Effector memory CD8-positive, alpha-beta T cell (primary cell): ENCODE measurements at regions not wholly inside any gene's neighbourhood (a gene's known extent, or its start where the extent isn't known, plus 50 kb on each side); places are given as distances from the start of the nearest gene placed in this dataset.

ENCODE experiments used
- ATAC-seq: fragments of 150-1000 bp; cut with Tn5 transposase; replicated peaks from 2 replicates; pipeline ENCODE4 v1.10.0; 2021; ENCODE audit warnings: mild to moderate bottlenecking, moderate library complexity
- DNase-seq, 3 experiments: peaks; one replicate each; pipeline ENCODE4 v3.0.0; 2021
- H3K27ac Mint-ChIP-seq, 2 donors: one replicate each; pipeline ENCODE4 v1.8.0; 2022; ENCODE audit warnings: mild to moderate bottlenecking in 2 of 2, mixed read lengths in 2 of 2, moderate library complexity in 2 of 2
- H3K27me3 Mint-ChIP-seq, 2 donors: one replicate each; pipeline ENCODE4 v1.8.0; 2022; ENCODE audit warnings: mixed read lengths in 2 of 2
- H3K36me3 Mint-ChIP-seq: one replicate; pipeline ENCODE4 v1.8.0; 2022; ENCODE audit warnings: mild to moderate bottlenecking, moderate library complexity, mixed read lengths; ENCODE audit not compliant: insufficient read depth
- H3K4me1 Mint-ChIP-seq, 2 donors: one replicate each; pipeline ENCODE4 v1.8.0; 2022; ENCODE audit warnings: low read depth in 2 of 2, mixed read lengths in 2 of 2
- H3K4me3 Mint-ChIP-seq, 2 donors: one replicate each; pipeline ENCODE4 v1.8.0; 2022; ENCODE audit warnings: mild to moderate bottlenecking in 2 of 2, mixed read lengths in 2 of 2, moderate library complexity in 2 of 2
- H3K9me3 Mint-ChIP-seq, 2 donors: one replicate each; pipeline ENCODE4 v1.8.0; 2022; ENCODE audit warnings: mixed read lengths in 2 of 2

DNA sequence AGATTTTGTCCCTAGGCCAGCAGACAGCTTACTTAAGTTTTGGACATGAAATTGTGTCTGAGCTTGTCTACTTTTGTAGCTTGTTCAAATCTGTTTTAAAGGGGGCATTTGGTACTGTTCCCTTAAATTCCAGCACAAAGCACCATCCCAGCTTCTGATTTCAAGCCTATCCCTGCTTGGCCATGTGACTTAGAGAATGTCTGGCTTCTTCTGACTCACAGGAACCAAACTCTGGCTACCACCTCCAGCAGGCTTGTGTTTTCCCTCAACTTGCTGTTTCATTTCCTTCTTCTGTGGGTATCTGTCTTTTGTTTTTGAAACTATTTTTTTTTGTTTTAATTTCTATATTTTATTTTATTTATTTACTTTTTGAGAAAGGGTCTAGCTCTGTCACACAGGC is 97.9 kb upstream of the FZD8 start:
- Mint-ChIP-seq H3K4me1 (no peaks in the 10 kb centered on the region), H3K36me3 (no peaks in the 10 kb centered on the region), H3K9me3 (peaks cover 0 to 4% of the 10 kb centered on the region in 2 donors), H3K4me3 (no peak overlapping the region), H3K27me3 (peaks cover 0 to 8% of the 10 kb centered on the region in 2 donors), H3K27ac (no peak overlapping the region)
- DNase-seq (no peak), ATAC-seq (no peak)

- no peaks in the 10 kb centered on the region for H3K4me1 Mint-ChIP-seq
- peaks cover 0 to 3% of the 10 kb centered on the region in 2 donors for H3K9me3 Mint-ChIP-seq
- H3K36me3 Mint-ChIP-seq: no peaks in the 10 kb centered on the region
- ATAC-seq (no peak), DNase-seq (no peak)
- no peak overlapping the region for H3K27ac Mint-ChIP-seq
- H3K4me3 Mint-ChIP-seq: no peak overlapping the region
- no peaks in the 10 kb centered on the region for H3K27me3 Mint-ChIP-seq
Observed at GRCh38 chr10:35735412-35735811, 93.3 kb upstream of the FZD8 start.

DNA sequence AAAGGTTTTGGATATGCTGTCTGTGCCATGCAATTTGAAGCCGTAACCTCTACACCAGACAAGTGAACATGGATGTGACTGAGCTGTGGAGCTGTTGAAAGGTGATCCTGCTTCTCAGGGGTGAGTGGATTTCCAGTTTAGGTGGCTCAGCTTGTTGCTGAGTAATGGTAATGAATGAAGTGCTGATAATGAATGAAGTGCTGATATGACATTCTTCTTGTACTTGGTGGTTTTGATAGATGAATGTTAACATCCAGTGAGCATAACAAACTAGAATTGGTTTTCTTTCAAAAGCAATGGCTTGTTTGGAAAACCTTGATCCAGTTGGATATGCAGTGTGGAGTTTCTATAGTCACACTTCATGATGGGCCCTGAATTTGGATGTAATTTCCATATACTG is 89.7 kb upstream of the FZD8 start:
- Mint-ChIP-seq H3K4me3 (no peak overlapping the region), H3K4me1 (no peaks in the 10 kb centered on the region), H3K27ac (no peak overlapping the region), H3K27me3 (no peaks in the 10 kb centered on the region), H3K9me3 (peaks cover 0 to 7% of the 10 kb centered on the region in 2 donors), H3K36me3 (no peaks in the 10 kb centered on the region)
- DNase-seq (no peak), ATAC-seq (no peak)

- Mint-ChIP-seq H3K4me1 (no peaks in the 10 kb centered on the region), H3K27me3 (peaks cover 0 to 10% of the 10 kb centered on the region in 2 donors), H3K27ac (no peak overlapping the region), H3K9me3 (peaks cover 0 to 6% of the 10 kb centered on the region in 2 donors), H3K36me3 (no peaks in the 10 kb centered on the region), H3K4me3 (no peak overlapping the region)
- ATAC-seq (no peak), DNase-seq (no peak)
Observed at GRCh38 chr10:35728341-35728740, 86.2 kb upstream of the FZD8 start.

GRCh38 chr10:35726846-35727245 is 84.8 kb upstream of the FZD8 start:
- ATAC-seq (no peak), DNase-seq (no peak)
- Mint-ChIP-seq H3K4me1 (no peaks in the 10 kb centered on the region), H3K36me3 (no peaks in the 10 kb centered on the region), H3K27me3 (peaks cover 0 to 10% of the 10 kb centered on the region in 2 donors), H3K4me3 (no peak overlapping the region), H3K9me3 (peaks cover 0 to 6% of the 10 kb centered on the region in 2 donors), H3K27ac (no peak overlapping the region)

GRCh38 chr10:35723992-35724391 is 81.9 kb upstream of the FZD8 start:
- ATAC-seq (no peak), DNase-seq (no peak)
- H3K4me1 Mint-ChIP-seq: no peaks in the 10 kb centered on the region
- H3K27me3 Mint-ChIP-seq: peaks cover 0 to 10% of the 10 kb centered on the region in 2 donors
- no peak overlapping the region for H3K27ac Mint-ChIP-seq
- H3K4me3 Mint-ChIP-seq: no peak overlapping the region
- H3K9me3 Mint-ChIP-seq: peaks cover 0 to 4% of the 10 kb centered on the region in 2 donors
- no peaks in the 10 kb centered on the region for H3K36me3 Mint-ChIP-seq

DNA sequence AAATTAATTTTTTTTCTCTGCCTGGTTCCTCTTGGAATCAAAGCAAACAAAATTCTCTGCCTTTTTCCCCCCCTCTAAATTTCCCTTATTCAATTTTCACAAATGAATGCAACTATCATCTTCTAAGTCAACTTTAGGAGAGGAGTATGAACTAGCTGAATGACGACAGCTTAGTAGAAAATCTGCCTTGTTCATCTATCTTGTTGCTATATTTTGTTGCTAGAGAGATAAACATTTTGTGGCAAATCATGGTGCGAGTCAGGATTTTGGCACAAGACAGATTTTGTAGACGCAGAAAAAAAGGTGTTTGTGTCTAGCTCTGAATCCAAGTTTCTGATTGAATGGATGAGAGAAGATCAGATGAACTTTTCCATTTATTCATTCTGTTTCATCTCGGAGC is 81.0 kb upstream of the FZD8 start:
- Mint-ChIP-seq H3K9me3 (peaks cover 0 to 4% of the 10 kb centered on the region in 2 donors), H3K27ac (no peak overlapping the region), H3K27me3 (peaks cover 0 to 10% of the 10 kb centered on the region in 2 donors), H3K36me3 (no peaks in the 10 kb centered on the region), H3K4me3 (no peak overlapping the region), H3K4me1 (no peaks in the 10 kb centered on the region)
- no peak for DNase-seq
- no peak for ATAC-seq

DNA sequence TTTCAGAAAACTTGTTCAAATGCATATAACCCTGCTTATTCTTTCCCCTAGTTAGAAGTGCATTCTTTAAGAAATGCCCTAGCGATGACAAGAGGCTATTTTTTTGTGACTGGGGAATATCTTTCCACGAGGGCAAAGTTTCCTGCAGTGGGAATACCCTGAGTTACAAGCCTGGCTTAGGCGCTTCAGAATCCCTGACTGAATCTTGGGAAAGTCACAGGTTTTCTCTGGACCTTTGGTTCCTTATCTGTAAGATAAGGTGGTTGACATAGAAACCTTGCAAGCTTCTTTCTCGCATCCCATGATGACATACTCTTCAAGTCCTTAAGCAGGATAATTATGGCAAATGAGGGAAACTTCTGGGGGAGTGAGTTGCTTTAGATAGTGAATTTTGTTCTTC is 80.5 kb upstream of the FZD8 start:
- Mint-ChIP-seq H3K4me1 (no peaks in the 10 kb centered on the region), H3K36me3 (no peaks in the 10 kb centered on the region), H3K27ac (no peak overlapping the region), H3K27me3 (peaks cover 0 to 10% of the 10 kb centered on the region in 2 donors), H3K4me3 (no peak overlapping the region), H3K9me3 (peaks cover 0 to 4% of the 10 kb centered on the region in 2 donors)
- no peak for ATAC-seq
- DNase-seq: no peak

- Mint-ChIP-seq H3K9me3 (peaks cover 0 to 3% of the 10 kb centered on the region in 2 donors), H3K36me3 (no peaks in the 10 kb centered on the region), H3K4me3 (no peak overlapping the region), H3K27ac (no peak overlapping the region), H3K4me1 (no peaks in the 10 kb centered on the region), H3K27me3 (peaks cover 0 to 10% of the 10 kb centered on the region in 2 donors)
- ATAC-seq: no peak
- no peak for DNase-seq
Observed at GRCh38 chr10:35722226-35722625, 80.1 kb upstream of the FZD8 start.

- H3K27ac Mint-ChIP-seq: no peak overlapping the region
- no peak overlapping the region for H3K4me3 Mint-ChIP-seq
- peaks cover 2 to 6% of the 10 kb centered on the region in 2 donors for H3K9me3 Mint-ChIP-seq
- no peaks in the 10 kb centered on the region for H3K4me1 Mint-ChIP-seq
- ATAC-seq (no peak), DNase-seq (no peak)
- no peaks in the 10 kb centered on the region for H3K36me3 Mint-ChIP-seq
- H3K27me3 Mint-ChIP-seq: peaks cover 0 to 10% of the 10 kb centered on the region in 2 donors
Observed at GRCh38 chr10:35720366-35720765, 78.3 kb upstream of the FZD8 start.

DNA sequence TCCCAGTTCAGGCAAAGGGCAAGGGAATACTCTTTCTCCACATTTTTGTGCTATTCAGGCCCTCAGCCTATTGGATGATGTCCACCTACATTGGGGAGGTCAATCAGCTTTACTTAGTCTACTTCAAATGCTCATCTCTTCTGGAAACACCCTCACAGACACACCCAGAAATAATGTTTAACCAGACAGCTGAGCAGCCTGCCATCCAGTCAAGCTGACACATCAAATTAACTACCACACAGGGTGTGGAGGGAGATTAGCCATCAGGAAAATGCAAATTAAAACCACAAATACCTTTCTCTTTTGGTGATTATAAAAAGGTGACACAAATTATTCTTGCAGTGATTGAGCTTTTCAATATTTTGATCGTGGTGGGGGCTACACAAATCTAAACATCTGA is 74.7 kb upstream of the FZD8 start:
- Mint-ChIP-seq H3K4me3 (no peak overlapping the region), H3K9me3 (peaks cover 2 to 8% of the 10 kb centered on the region in 2 donors), H3K36me3 (no peaks in the 10 kb centered on the region), H3K27me3 (peaks cover 0 to 9% of the 10 kb centered on the region in 2 donors), H3K27ac (no peak overlapping the region), H3K4me1 (no peaks in the 10 kb centered on the region)
- no peak for DNase-seq
- ATAC-seq: no peak

DNA sequence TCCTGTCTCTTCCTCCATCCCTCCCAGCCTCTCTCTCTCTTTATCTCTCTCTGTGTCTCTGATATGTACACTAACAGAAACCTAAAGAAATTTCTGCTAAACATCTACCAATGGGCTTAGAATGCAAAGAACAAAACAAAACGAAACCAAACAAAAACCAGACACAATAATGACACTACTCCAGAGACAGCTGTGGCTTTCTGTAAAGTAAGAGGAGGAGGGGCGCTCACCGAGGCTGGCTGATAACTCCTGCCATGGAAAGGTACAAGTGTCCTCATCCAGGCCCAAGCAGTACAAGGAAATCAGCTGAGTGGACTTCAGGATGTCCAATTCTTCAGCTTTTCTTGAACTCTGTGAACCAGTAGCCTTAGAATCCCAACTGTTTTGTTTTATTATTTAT is 70.4 kb upstream of the FZD8 start:
- Mint-ChIP-seq H3K9me3 (peaks cover 3 to 8% of the 10 kb centered on the region in 2 donors), H3K27ac (no peak overlapping the region), H3K27me3 (peaks cover 5 to 21% of the 10 kb centered on the region in 2 donors), H3K36me3 (no peaks in the 10 kb centered on the region), H3K4me3 (no peak overlapping the region), H3K4me1 (no peaks in the 10 kb centered on the region)
- no peak for ATAC-seq
- no peak for DNase-seq

- H3K4me3 Mint-ChIP-seq: no peak overlapping the region
- H3K27me3 Mint-ChIP-seq: peaks cover 5 to 21% of the 10 kb centered on the region in 2 donors
Observed at GRCh38 chr10:35711615-35712411, 69.7 kb upstream of the FZD8 start.

DNA sequence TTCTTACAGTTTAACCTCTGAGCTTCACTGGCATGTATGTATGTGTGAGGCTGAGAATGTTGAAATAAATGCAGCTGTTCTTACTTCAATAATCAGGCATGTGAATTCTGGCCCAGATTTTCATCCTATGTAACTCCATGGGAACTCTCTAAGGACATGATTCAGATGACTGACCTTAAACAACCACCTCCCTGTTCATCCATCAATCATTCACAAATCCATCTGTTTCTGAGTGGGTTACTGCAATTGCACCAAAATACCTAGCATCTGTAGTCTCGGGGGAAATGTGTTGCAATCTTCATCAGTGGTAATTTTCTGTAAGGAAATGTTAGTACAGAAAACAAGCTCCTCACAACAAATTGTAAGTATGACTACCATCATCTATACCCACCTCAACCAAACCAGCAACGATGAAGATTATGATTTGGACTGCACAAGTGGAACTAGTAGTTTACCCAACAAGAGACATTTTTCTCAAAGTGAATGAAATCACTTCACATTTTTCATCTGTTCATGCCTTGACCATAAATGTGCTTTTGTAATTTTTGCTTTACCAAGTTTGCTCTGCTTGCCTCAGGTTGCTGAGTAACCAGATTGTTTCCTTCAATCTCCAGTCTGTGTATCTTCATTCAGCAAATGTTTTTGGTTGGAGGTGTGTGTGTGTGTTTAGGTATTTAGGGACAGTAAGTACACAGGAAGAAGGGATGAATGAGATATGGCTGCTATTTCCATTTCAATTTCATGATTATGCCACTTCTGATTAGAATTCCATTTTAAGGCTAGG is 65.7 kb upstream of the FZD8 start:
- Mint-ChIP-seq H3K4me3 (no peak overlapping the region), H3K36me3 (no peaks in the 10 kb centered on the region), H3K9me3 (peaks cover 0 to 3% of the 10 kb centered on the region in 2 donors), H3K4me1 (no peaks in the 10 kb centered on the region), H3K27me3 (peaks cover 5 to 21% of the 10 kb centered on the region in 2 donors), H3K27ac (no peak overlapping the region)
- DNase-seq (no peak), ATAC-seq (no peak)

More at GRCh38 chr10:35711615-35712411, 69.7 kb upstream of the FZD8 start:
- peaks cover 3 to 8% of the 10 kb centered on the region in 2 donors for H3K9me3 Mint-ChIP-seq
- ATAC-seq (no peak), DNase-seq (no peak)
- no peak overlapping the region for H3K27ac Mint-ChIP-seq
- H3K4me1 Mint-ChIP-seq: no peaks in the 10 kb centered on the region
- H3K36me3 Mint-ChIP-seq: no peaks in the 10 kb centered on the region
